IMR-90 (cell line): ENCODE measurements at regions not wholly inside any gene's neighbourhood (a gene's known extent, or its start where the extent isn't known, plus 50 kb on each side); places are given as distances from the start of the nearest gene placed in this dataset.

Experiments used
- ATAC-seq: fragments of 200-7000 bp; cut with Tn5 transposase; 2 replicates; pipeline ENCODE4 v1.9.1; 2020; ENCODE audit warnings: low read depth, mild to moderate bottlenecking, moderate library complexity
- BruUV-seq: library from RNA; stranded (reverse); fragments of 400-500 nt; replicated peaks from 2 replicates; lab custom pipeline; 2021; lab: Mats Ljungman, UMichigan
- CTCF ChIA-PET: fragments of 300-600 bp; formaldehyde crosslinking; extraction: SDS; loops from one replicate; lab custom pipeline; 2021; ENCODE audit warnings: antibody characterized with exemption; lab: Yijun Ruan, JAX
- POLR2A ChIA-PET: fragments of 300-600 bp; sonication (Branson Sonifier 250); formaldehyde crosslinking; loops from one replicate; lab custom pipeline; 2022; ENCODE audit warnings: antibody characterized with exemption; ENCODE audit not compliant: unreplicated experiment; lab: Charles Lee
- DNase-seq: peaks from one replicate; pipeline ENCODE4 v3.0.0; 2013
- H2AFZ ChIP-seq: replicated peaks from 2 replicates; pipeline ENCODE3; 2013; ENCODE audit warnings: low read length, mild to moderate bottlenecking; ENCODE audit not compliant: poor library complexity
- H2AK5ac ChIP-seq: 2 replicates; pipeline ENCODE4 v1.6.1; 2013; ENCODE audit warnings: low read depth, low read length, inconsistent platforms
- H2AK9ac ChIP-seq: replicated peaks from 2 replicates; pipeline ENCODE3; 2013; ENCODE audit warnings: mild to moderate bottlenecking, low read depth, low read length, moderate library complexity; ENCODE audit not compliant: poor library complexity
- H2BK120ac ChIP-seq: 2 replicates; pipeline ENCODE4 v1.6.1; 2013; ENCODE audit warnings: low read depth, low read length, inconsistent platforms
- H2BK15ac ChIP-seq: 3 replicates; pipeline ENCODE4 v1.6.1; 2013; ENCODE audit warnings: low read depth, low read length, inconsistent platforms
- H2BK20ac ChIP-seq: 2 replicates; pipeline ENCODE4 v1.6.1; 2013; ENCODE audit warnings: low read depth, mild to moderate bottlenecking, inconsistent platforms, low read length, moderate library complexity
- H2BK5ac ChIP-seq: 2 replicates; pipeline ENCODE4 v1.6.1; 2013; ENCODE audit warnings: mild to moderate bottlenecking, low read depth, low read length, inconsistent platforms; ENCODE audit not compliant: poor library complexity, severe bottlenecking
- H3K14ac ChIP-seq: replicated peaks from 2 replicates; pipeline ENCODE4 v1.6.1; 2013; ENCODE audit warnings: low read depth, low read length, inconsistent platforms
- H3K18ac ChIP-seq: 2 replicates; pipeline ENCODE4 v1.6.1; 2013; ENCODE audit warnings: low read depth, low read length, control low read depth
- H3K23ac ChIP-seq: 2 replicates; pipeline ENCODE4 v1.6.1; 2013; ENCODE audit warnings: low read depth, low read length, inconsistent platforms
- H3K27ac ChIP-seq: 2 replicates; pipeline ENCODE4 v1.5.1; 2013; ENCODE audit warnings: mild to moderate bottlenecking, control low read depth, low read length; ENCODE audit not compliant: insufficient read depth
- H3K27me3 ChIP-seq: 2 replicates; pipeline ENCODE4 v1.6.1; 2013; ENCODE audit warnings: low read length; ENCODE audit not compliant: control insufficient read depth, insufficient read depth
- H3K36me3 ChIP-seq: 2 replicates; pipeline ENCODE4 v1.6.1; 2013; ENCODE audit warnings: low read length, mixed read lengths; ENCODE audit not compliant: control insufficient read depth, insufficient read depth
- H3K4ac ChIP-seq: 2 replicates; pipeline ENCODE4 v1.6.1; 2013; ENCODE audit warnings: low read depth, low read length, inconsistent platforms
- H3K4me1 ChIP-seq: 2 replicates; pipeline ENCODE4 v1.6.1; 2013; ENCODE audit warnings: low read length, mixed read lengths; ENCODE audit not compliant: control insufficient read depth, insufficient read depth
- H3K4me2 ChIP-seq: 2 replicates; pipeline ENCODE4 v1.6.1; 2013; ENCODE audit warnings: low read depth, mild to moderate bottlenecking, control low read depth, low read length, moderate library complexity
- H3K4me3 ChIP-seq: 2 replicates; pipeline ENCODE4 v1.5.1; 2013; ENCODE audit warnings: low read depth, mild to moderate bottlenecking, control low read depth, low read length, moderate library complexity; ENCODE audit not compliant: insufficient read depth
- H3K56ac ChIP-seq: 2 replicates; pipeline ENCODE4 v1.6.1; 2013; ENCODE audit warnings: low read length, inconsistent platforms; ENCODE audit not compliant: insufficient read depth; ENCODE audit errors: extremely low read depth
- H3K79me1 ChIP-seq, 2 experiments: 2 replicates each; pipeline ENCODE4 v1.6.1; 2013; ENCODE audit warnings: low read length in 2 of 2, inconsistent platforms in 1 of 2, low read depth in 1 of 2
- H3K9ac ChIP-seq: 2 replicates; pipeline ENCODE4 v1.6.1; 2013; ENCODE audit warnings: low read depth, low read length, control low read depth
- H3K9me1 ChIP-seq: 2 replicates; pipeline ENCODE4 v1.6.1; 2013; ENCODE audit warnings: low read length, inconsistent platforms; ENCODE audit not compliant: insufficient read depth
- H3K9me3 ChIP-seq: 2 replicates; pipeline ENCODE4 v1.6.1; 2013; ENCODE audit warnings: low read length; ENCODE audit not compliant: control insufficient read depth, insufficient read depth
- H4K20me1 ChIP-seq: 2 replicates; pipeline ENCODE4 v1.6.1; 2013; ENCODE audit warnings: low read length, inconsistent platforms; ENCODE audit not compliant: insufficient read depth
- H4K5ac ChIP-seq: 2 replicates; pipeline ENCODE4 v1.6.1; 2013; ENCODE audit warnings: mild to moderate bottlenecking, low read depth, low read length, control low read depth
- H4K8ac ChIP-seq, 2 experiments: 2 replicates each; pipeline ENCODE4 v1.6.1; 2013; ENCODE audit warnings: low read depth in 2 of 2, low read length in 2 of 2, control low read depth in 1 of 2, inconsistent platforms in 1 of 2
- H4K91ac ChIP-seq: 2 replicates; pipeline ENCODE4 v1.6.1; 2013; ENCODE audit warnings: low read depth, low read length, inconsistent platforms; ENCODE audit not compliant: insufficient read depth
- FOS ChIP-seq: fragments of 150-350 bp; IDR thresholded peaks from 2 replicates; pipeline ENCODE4 v1.6.1; 2016; ENCODE audit warnings: low read depth, low read length
- MAFK ChIP-seq: IDR thresholded peaks from 2 replicates; pipeline ENCODE4 v1.6.1; 2012; ENCODE audit warnings: low read depth, low read length, improper control_type of control experiment
- NFE2L2 ChIP-seq: fragments of 150-350 bp; IDR thresholded peaks from 2 replicates; pipeline ENCODE4 v1.6.1; 2016; ENCODE audit warnings: low read depth, mild to moderate bottlenecking, low read length
- WGBS, 2 experiments: methylation state at CpG; one replicate each; pipeline versions ENCODE4 v1.1.5 to v1.1.7; 2013; ENCODE audit warnings: missing lambda C conversion rate in 2 of 2; ENCODE audit not compliant: insufficient read length in 1 of 2; ENCODE audit errors: extremely low coverage in 2 of 2; 5-methylcytosine and 5-hydroxymethylcytosine counted together
- dilution Hi-C: fragments of 300-500 bp; cut with HindIII; formaldehyde crosslinking; loops from one replicate; pipeline ENCODE4 v1.14.3; 2018; ENCODE audit warnings: low sequenced_read_pairs; ENCODE audit not compliant: unreplicated experiment
- in situ Hi-C: fragments of 300-500 bp; cut with MboI; formaldehyde crosslinking; loops from 3 replicates; pipeline ENCODE4 v1.14.3; 2019; ENCODE audit warnings: low sequenced_read_pairs, inconsistent platforms, mixed read lengths
- intact Hi-C: fragments of 100-400 bp; cut with micrococcal nuclease; formaldehyde crosslinking; loops from 2 replicates; pipeline ENCODE4 v1.10.0; 2022

- no peaks in the 10 kb centered on the region for H4K20me1 ChIP-seq
- no peaks in the 10 kb centered on the region for H3K4me1 ChIP-seq
- ChIA-PET POLR2A (no interaction called here), CTCF (no interaction called here)
- H4K91ac ChIP-seq, result no peak overlapping the region
- H2BK5ac ChIP-seq, result no peak overlapping the region
- H4K8ac ChIP-seq, result no peak overlapping the region
- H3K9me1 ChIP-seq, result no peaks in the 10 kb centered on the region
- H3K56ac ChIP-seq, result no peak overlapping the region
- H3K14ac ChIP-seq, result no peak overlapping the region
- H2BK15ac ChIP-seq, result no peak overlapping the region
- no peak overlapping the region for H3K4me2 ChIP-seq
- no peak overlapping the region for H2AFZ ChIP-seq
- in situ Hi-C loops, result no loop called here
- no peak overlapping the region for H3K4me3 ChIP-seq
- WGBS, 2 experiments, result no CpG with 5 or more reads among the region's 3 CpGs
- H3K9me3 ChIP-seq, result no peaks in the 10 kb centered on the region
- H3K79me1 ChIP-seq, result no peaks in the 10 kb centered on the region
- H3K18ac ChIP-seq, result no peak overlapping the region
- no peak overlapping the region for H3K23ac ChIP-seq
- BruUV-seq, result no TSS peak
- no peak overlapping the region for H3K9ac ChIP-seq
- H3K4ac ChIP-seq, result no peak overlapping the region
- H2BK120ac ChIP-seq, result no peak overlapping the region
- no peak overlapping the region for H2BK20ac ChIP-seq
- no peak overlapping the region for H2AK9ac ChIP-seq
- no peaks in the 10 kb centered on the region for H3K27me3 ChIP-seq
- dilution Hi-C loops, result no loop called here
- intact Hi-C loops, result no loop called here
- H4K5ac ChIP-seq, result no peak overlapping the region
- no peak for DNase-seq
- TF ChIP-seq MAFK (no peak), FOS (no peak), NFE2L2 (no peak)
- ATAC-seq, result no peak
- no peaks in the 10 kb centered on the region for H3K36me3 ChIP-seq
- no peak overlapping the region for H2AK5ac ChIP-seq
- H3K27ac ChIP-seq, result no peak overlapping the region
These were observed 672.9 kb upstream of the GRAMD2B start for GRCh38 chr5:125750147-125750860.
